HEK293 (cell line): ENCODE measurements at regions not wholly inside any gene's neighbourhood (a gene's known extent, or its start where the extent isn't known, plus 50 kb on each side); places are given as distances from the start of the nearest gene placed in this dataset.

ENCODE experiments used
- CTCF ChIA-PET: fragments of 350-600 bp; formaldehyde crosslinking; extraction: SDS; loops from one replicate; lab custom pipeline; 2021; ENCODE audit warnings: antibody characterized with exemption; lab: Yijun Ruan, JAX
- POLR2A ChIA-PET: fragments of 300-600 bp; formaldehyde crosslinking; extraction: SDS; loops from one replicate; lab custom pipeline; 2020; ENCODE audit warnings: antibody characterized with exemption, inconsistent platforms; lab: Yijun Ruan, JAX
- H3K27ac ChIP-seq: fragments of 200-500 bp; sonication (Bioruptor generic); 2 replicates; pipeline ENCODE4 v1.5.1; 2014; ENCODE audit warnings: low read depth, low read length, control low read depth, inconsistent platforms; ENCODE audit errors: extremely low read depth
- H3K36me3 ChIP-seq, 2 experiments: fragments of 200-500 bp in 1 of 2; sonication (Bioruptor generic) in 1 of 2; 1 replicate in 1 of 2; 2 replicates in 1 of 2; pipeline ENCODE4 v1.5.1; 2014 to 2017; ENCODE audit warnings: inconsistent platforms in 2 of 2, low read length in 2 of 2; ENCODE audit not compliant: control insufficient read depth in 2 of 2, insufficient read depth in 1 of 2
- H3K4me1 ChIP-seq: fragments of 200-500 bp; sonication (Bioruptor generic); 2 replicates; pipeline ENCODE4 v1.5.1; 2014; ENCODE audit warnings: mild to moderate bottlenecking, low read length, inconsistent platforms; ENCODE audit not compliant: control insufficient read depth, insufficient read depth
- H3K4me3 ChIP-seq: 2 replicates; pipeline ENCODE4 v1.5.1; 2011; ENCODE audit warnings: low read depth, mild to moderate bottlenecking, control low read depth, low read length, moderate library complexity
- H3K9me3 ChIP-seq: fragments of 200-500 bp; sonication (Bioruptor generic); 2 replicates; pipeline ENCODE4 v1.5.1; 2014; ENCODE audit warnings: low read depth, low read length, inconsistent platforms; ENCODE audit not compliant: control insufficient read depth, insufficient read depth
- BCL11A ChIP-seq: fragments of 450-650 bp; formaldehyde crosslinking; IDR thresholded peaks from 2 replicates; pipeline ENCODE4 v1.5.1; 2016; ENCODE audit warnings: low read depth, missing biosample characterization, missing genetic modification characterization
- GFI1B ChIP-seq: fragments of 450-650 bp; formaldehyde crosslinking; IDR thresholded peaks from 2 replicates; pipeline ENCODE4 v1.5.1; 2016; ENCODE audit warnings: missing biosample characterization, missing genetic modification characterization
- HOXA7 ChIP-seq: sonication (generic); formaldehyde crosslinking; IDR thresholded peaks from 2 replicates; pipeline ENCODE4 v1.8.1; 2022; ENCODE audit warnings: missing genetic modification reagents, borderline replicate concordance
- IKZF3 ChIP-seq: fragments of 450-650 bp; IDR thresholded peaks from 2 replicates; pipeline ENCODE4 v1.5.0; 2018; ENCODE audit warnings: missing biosample characterization, mild to moderate bottlenecking, missing genetic modification characterization, moderate library complexity
- KLF17 ChIP-seq: fragments of 450-650 bp; formaldehyde crosslinking; IDR thresholded peaks from 2 replicates; pipeline ENCODE4 v1.5.1; 2016; ENCODE audit warnings: missing biosample characterization, missing genetic modification characterization
- KLF8 ChIP-seq: fragments of 450-650 bp; formaldehyde crosslinking; IDR thresholded peaks from 2 replicates; pipeline ENCODE4 v1.5.1; 2016; ENCODE audit warnings: missing biosample characterization, missing genetic modification characterization
- MZF1 ChIP-seq: fragments of 450-650 bp; formaldehyde crosslinking; IDR thresholded peaks from 2 replicates; pipeline ENCODE4 v1.5.1; 2017; ENCODE audit warnings: missing biosample characterization, missing genetic modification characterization, borderline replicate concordance
- PRDM4 ChIP-seq: fragments of 450-650 bp; formaldehyde crosslinking; IDR thresholded peaks from 2 replicates; pipeline ENCODE4 v1.5.1; 2017; ENCODE audit warnings: missing biosample characterization, missing genetic modification characterization
- SCRT2 ChIP-seq: fragments of 450-650 bp; formaldehyde crosslinking; IDR thresholded peaks from 2 replicates; pipeline ENCODE4 v1.5.1; 2016; ENCODE audit warnings: missing biosample characterization, missing genetic modification characterization
- TSHZ1 ChIP-seq: fragments of 450-650 bp; formaldehyde crosslinking; IDR thresholded peaks from 2 replicates; pipeline ENCODE4 v1.5.1; 2016; ENCODE audit warnings: missing biosample characterization, missing genetic modification characterization, borderline replicate concordance
- ZFP37 ChIP-seq: fragments of 450-650 bp; formaldehyde crosslinking; IDR thresholded peaks from 2 replicates; pipeline ENCODE4 v1.5.1; 2016; ENCODE audit warnings: missing biosample characterization, missing genetic modification characterization
- ZFP41 ChIP-seq: fragments of 450-650 bp; formaldehyde crosslinking; IDR thresholded peaks from 2 replicates; pipeline ENCODE4 v1.5.1; 2016; ENCODE audit warnings: missing biosample characterization, missing genetic modification characterization, borderline replicate concordance
- ZNF10 ChIP-seq: fragments of 450-650 bp; formaldehyde crosslinking; IDR thresholded peaks from 2 replicates; pipeline ENCODE4 v1.5.1; 2017; ENCODE audit warnings: missing biosample characterization, missing genetic modification characterization
- ZNF19 ChIP-seq: fragments of 450-650 bp; formaldehyde crosslinking; IDR thresholded peaks from 2 replicates; pipeline ENCODE4; 2016; ENCODE audit warnings: missing biosample characterization, missing genetic modification characterization, low read depth
- ZNF223 ChIP-seq: fragments of 450-650 bp; formaldehyde crosslinking; IDR thresholded peaks from 2 replicates; pipeline ENCODE4 v1.5.1; 2016; ENCODE audit warnings: missing biosample characterization, missing genetic modification characterization
- ZNF239 ChIP-seq: fragments of 450-650 bp; formaldehyde crosslinking; IDR thresholded peaks from 2 replicates; pipeline ENCODE4 v1.5.1; 2016; ENCODE audit warnings: missing biosample characterization, missing genetic modification characterization
- ZNF416 ChIP-seq: fragments of 450-650 bp; formaldehyde crosslinking; IDR thresholded peaks from 2 replicates; pipeline ENCODE4 v1.5.1; 2016; ENCODE audit warnings: missing biosample characterization, missing genetic modification characterization
- ZNF449 ChIP-seq: fragments of 450-650 bp; formaldehyde crosslinking; IDR thresholded peaks from 2 replicates; pipeline ENCODE4 v1.5.1; 2017; ENCODE audit warnings: missing biosample characterization, mild to moderate bottlenecking, missing genetic modification characterization, moderate library complexity
- ZNF513 ChIP-seq: fragments of 450-650 bp; IDR thresholded peaks from 2 replicates; pipeline ENCODE4 v1.5.1; 2018; ENCODE audit warnings: missing biosample characterization, missing genetic modification characterization
- ZNF548 ChIP-seq: fragments of 450-650 bp; formaldehyde crosslinking; IDR thresholded peaks from 2 replicates; pipeline ENCODE4 v1.5.1; 2016; ENCODE audit warnings: missing biosample characterization, missing genetic modification characterization
- ZNF549 ChIP-seq: fragments of 450-650 bp; IDR thresholded peaks from 2 replicates; pipeline ENCODE4 v1.5.1; 2018; ENCODE audit warnings: missing biosample characterization, missing genetic modification characterization, mild to moderate bottlenecking, inconsistent platforms, moderate library complexity
- ZNF580 ChIP-seq: fragments of 450-650 bp; formaldehyde crosslinking; IDR thresholded peaks from 2 replicates; pipeline ENCODE4 v1.5.1; 2016; ENCODE audit warnings: missing biosample characterization, missing genetic modification characterization
- ZNF660 ChIP-seq: fragments of 450-650 bp; IDR thresholded peaks from 2 replicates; pipeline ENCODE4 v1.5.1; 2018; ENCODE audit warnings: missing biosample characterization, mild to moderate bottlenecking, missing genetic modification characterization
- ZNF768 ChIP-seq: fragments of 450-650 bp; formaldehyde crosslinking; IDR thresholded peaks from 2 replicates; pipeline ENCODE4 v1.5.1; 2018; ENCODE audit warnings: missing biosample characterization, mild to moderate bottlenecking, missing genetic modification characterization
- ZNF785 ChIP-seq: fragments of 450-650 bp; formaldehyde crosslinking; IDR thresholded peaks from 2 replicates; pipeline ENCODE4 v1.5.1; 2016; ENCODE audit warnings: missing biosample characterization, missing genetic modification characterization

- Histone ChIP-seq H3K27ac (no peak overlapping the region), H3K4me1 (no peaks in the 10 kb centered on the region), H3K9me3 (no peaks in the 10 kb centered on the region), H3K4me3 (no peak overlapping the region), H3K36me3 (no peaks in the 10 kb centered on the region)
- POLR2A ChIA-PET = no interaction called here
- CTCF ChIA-PET = no interaction called here
- TF ChIP-seq KLF8 (tag by site-specific recombination) = no peak
- no peak for TF ChIP-seq ZNF580 (tag by site-specific recombination)
- no peak for TF ChIP-seq ZNF416 (tag by site-specific recombination)
- TF ChIP-seq ZNF19 (tag by site-specific recombination) = no peak
- TF ChIP-seq ZNF513 (tag by site-specific recombination) = no peak
- TF ChIP-seq ZNF548 (tag by site-specific recombination) = no peak
- no peak for TF ChIP-seq ZNF660 (tag by site-specific recombination)
- TF ChIP-seq ZFP37 (tag by site-specific recombination) = no peak
- TF ChIP-seq KLF17 = no peak
- TF ChIP-seq ZNF549 = no peak
- TF ChIP-seq SCRT2 = no peak
- no peak for TF ChIP-seq TSHZ1
- no peak for TF ChIP-seq ZNF223 (tag by site-specific recombination)
- no peak for TF ChIP-seq ZFP41 (tag by site-specific recombination)
- TF ChIP-seq ZNF785 (tag by site-specific recombination) = no peak
- no peak for TF ChIP-seq IKZF3 (tag by site-specific recombination)
Measured at GRCh38 chr11:82246926-82247325, 486.7 kb downstream of the FAM181B start.

- no peaks in the 10 kb centered on the region for H3K9me3 ChIP-seq
- no peak overlapping the region for H3K27ac ChIP-seq
- H3K36me3 ChIP-seq = no peaks in the 10 kb centered on the region
- H3K4me1 ChIP-seq = no peaks in the 10 kb centered on the region
- TF ChIP-seq HOXA7 (CRISPR knock-in tag) (no peak), ZNF449 (tag by site-specific recombination) (no peak), PRDM4 (no peak), ZNF239 (no peak), GFI1B (tag by site-specific recombination) (no peak), MZF1 (no peak), ZNF768 (tag by site-specific recombination) (no peak), BCL11A (no peak), ZNF10 (tag by site-specific recombination) (no peak)
- ChIA-PET POLR2A (no interaction called here), CTCF (no interaction called here)
- no peak overlapping the region for H3K4me3 ChIP-seq
Measured at GRCh38 chr11:82239498-82239897, 494.2 kb downstream of the FAM181B start.
